Lower leg skin (tissue), 3 donors: ENCODE measurements at regions not wholly inside any gene's neighbourhood (a gene's known extent, or its start where the extent isn't known, plus 50 kb on each side); places are given as distances from the start of the nearest gene placed in this dataset.

Source experiments
- POLR2A ChIP-seq, 2 donors: fragments of 450-650 bp; IDR thresholded peaks; one replicate each; pipeline ENCODE4 v1.6.1; 2016 to 2017; ENCODE audit warnings: antibody characterized with exemption in 2 of 2, mild to moderate bottlenecking in 1 of 2, moderate library complexity in 1 of 2
- TF ChIP-seq, protein P1 (sequence below), 3 donors: fragments of 450-650 bp; IDR thresholded peaks; one replicate each; pipeline ENCODE4 v1.5.1; 2016; ENCODE audit warnings: antibody characterized with exemption in 3 of 3, mild to moderate bottlenecking in 3 of 3, moderate library complexity in 2 of 3

DNA sequence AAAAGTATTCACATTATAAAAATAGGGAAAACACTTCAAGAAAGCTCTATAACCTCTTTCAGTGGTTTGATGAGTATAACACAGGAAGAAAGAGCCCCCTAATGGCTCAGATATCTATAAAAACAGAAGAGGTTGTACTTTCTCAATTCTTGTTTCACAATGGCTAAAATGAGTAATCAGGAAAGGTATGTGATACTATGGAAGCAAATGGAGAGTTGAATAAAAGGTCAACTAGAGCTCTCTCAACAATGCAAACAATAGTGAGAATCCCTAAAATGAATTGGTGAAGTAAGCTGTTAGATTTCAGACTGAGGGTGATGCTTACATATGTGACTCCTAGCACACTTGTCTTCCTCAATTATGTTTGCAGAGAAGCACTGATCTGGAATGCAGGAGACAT is 584.6 kb upstream of the CDH18 start:
- no peak for TF ChIP-seq POLR2A (IDR thresholded peaks at IDR 0.05)
- TF ChIP-seq, protein P1, sequence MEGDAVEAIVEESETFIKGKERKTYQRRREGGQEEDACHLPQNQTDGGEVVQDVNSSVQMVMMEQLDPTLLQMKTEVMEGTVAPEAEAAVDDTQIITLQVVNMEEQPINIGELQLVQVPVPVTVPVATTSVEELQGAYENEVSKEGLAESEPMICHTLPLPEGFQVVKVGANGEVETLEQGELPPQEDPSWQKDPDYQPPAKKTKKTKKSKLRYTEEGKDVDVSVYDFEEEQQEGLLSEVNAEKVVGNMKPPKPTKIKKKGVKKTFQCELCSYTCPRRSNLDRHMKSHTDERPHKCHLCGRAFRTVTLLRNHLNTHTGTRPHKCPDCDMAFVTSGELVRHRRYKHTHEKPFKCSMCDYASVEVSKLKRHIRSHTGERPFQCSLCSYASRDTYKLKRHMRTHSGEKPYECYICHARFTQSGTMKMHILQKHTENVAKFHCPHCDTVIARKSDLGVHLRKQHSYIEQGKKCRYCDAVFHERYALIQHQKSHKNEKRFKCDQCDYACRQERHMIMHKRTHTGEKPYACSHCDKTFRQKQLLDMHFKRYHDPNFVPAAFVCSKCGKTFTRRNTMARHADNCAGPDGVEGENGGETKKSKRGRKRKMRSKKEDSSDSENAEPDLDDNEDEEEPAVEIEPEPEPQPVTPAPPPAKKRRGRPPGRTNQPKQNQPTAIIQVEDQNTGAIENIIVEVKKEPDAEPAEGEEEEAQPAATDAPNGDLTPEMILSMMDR (IDR thresholded peaks at IDR 0.05), result no peak
